ENCODE measurements at regions not wholly inside any gene's neighbourhood (a gene's known extent, or its start where the extent isn't known, plus 50 kb on each side); places are given as distances from the start of the nearest gene placed in this dataset.
A peak's percentile ranks its signal among the peaks of the same experiment; 100 is the strongest.

DNA sequence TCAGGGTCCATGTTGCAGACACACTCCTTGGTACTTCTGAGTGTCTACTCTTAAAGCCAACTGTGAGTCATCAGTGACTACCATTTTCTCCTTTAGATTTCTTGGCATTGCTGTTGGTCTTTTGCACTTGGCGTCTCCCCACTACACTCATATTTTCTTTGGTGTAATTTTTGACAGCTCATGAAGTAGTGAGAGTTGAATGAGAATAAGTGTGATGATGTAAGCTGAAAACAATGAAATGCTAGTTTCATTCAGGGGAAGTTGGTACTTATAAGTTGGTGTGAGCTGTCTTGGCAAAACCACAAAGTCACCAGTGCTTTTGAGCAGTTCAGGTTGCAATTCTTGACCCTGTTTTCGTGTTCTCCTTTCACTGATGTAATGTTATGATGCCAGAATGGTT, 142.9 kb upstream of the ARX start:
- no peak overlapping the region for H3K4me3 ChIP-seq (replicated peaks in 1 of 2; ENCODE audit: low read depth in 2 of 2, low read length in 2 of 2)
- TF ChIP-seq, protein P1, sequence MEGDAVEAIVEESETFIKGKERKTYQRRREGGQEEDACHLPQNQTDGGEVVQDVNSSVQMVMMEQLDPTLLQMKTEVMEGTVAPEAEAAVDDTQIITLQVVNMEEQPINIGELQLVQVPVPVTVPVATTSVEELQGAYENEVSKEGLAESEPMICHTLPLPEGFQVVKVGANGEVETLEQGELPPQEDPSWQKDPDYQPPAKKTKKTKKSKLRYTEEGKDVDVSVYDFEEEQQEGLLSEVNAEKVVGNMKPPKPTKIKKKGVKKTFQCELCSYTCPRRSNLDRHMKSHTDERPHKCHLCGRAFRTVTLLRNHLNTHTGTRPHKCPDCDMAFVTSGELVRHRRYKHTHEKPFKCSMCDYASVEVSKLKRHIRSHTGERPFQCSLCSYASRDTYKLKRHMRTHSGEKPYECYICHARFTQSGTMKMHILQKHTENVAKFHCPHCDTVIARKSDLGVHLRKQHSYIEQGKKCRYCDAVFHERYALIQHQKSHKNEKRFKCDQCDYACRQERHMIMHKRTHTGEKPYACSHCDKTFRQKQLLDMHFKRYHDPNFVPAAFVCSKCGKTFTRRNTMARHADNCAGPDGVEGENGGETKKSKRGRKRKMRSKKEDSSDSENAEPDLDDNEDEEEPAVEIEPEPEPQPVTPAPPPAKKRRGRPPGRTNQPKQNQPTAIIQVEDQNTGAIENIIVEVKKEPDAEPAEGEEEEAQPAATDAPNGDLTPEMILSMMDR (IDR thresholded peaks at IDR 0.05; ENCODE audit: low read depth, low read length) = no peak
- DNase-seq (ENCODE audit: low read depth in 2 of 2) = peak in 1 of 2 donors; percentile 3

DNA sequence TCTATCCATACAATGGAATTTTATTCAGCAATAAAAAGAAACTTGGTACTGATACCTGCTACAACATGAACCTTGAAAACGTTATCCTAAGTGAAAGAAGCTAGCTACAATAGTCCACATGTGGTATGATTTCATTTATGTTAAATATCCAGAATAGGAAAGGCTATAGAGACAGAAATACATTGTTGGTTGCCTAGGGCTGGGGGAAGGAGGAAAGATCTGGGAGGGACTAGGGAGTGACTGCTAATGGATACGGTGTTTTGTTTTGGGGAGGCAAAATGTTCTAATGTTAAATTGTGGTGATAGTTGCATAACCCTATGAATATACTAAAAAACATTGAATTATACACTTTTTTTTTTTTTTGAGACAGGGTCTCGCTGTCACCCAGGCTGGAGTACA, 141.1 kb upstream of the ARX start:
- TF ChIP-seq, protein P1 (IDR thresholded peaks at IDR 0.05; ENCODE audit: low read depth, low read length) = no peak
- H3K4me3 ChIP-seq (replicated peaks in 1 of 2; ENCODE audit: low read depth in 2 of 2, low read length in 2 of 2) = no peak overlapping the region
- no peak for DNase-seq (ENCODE audit: low read depth in 2 of 2)

- TF ChIP-seq, protein P1 (IDR thresholded peaks at IDR 0.05; ENCODE audit: low read depth, low read length) = no peak
- DNase-seq (ENCODE audit: low read depth in 2 of 2) = peak in 1 of 2 donors; percentile 4
- H3K4me3 ChIP-seq (replicated peaks in 1 of 2; ENCODE audit: low read depth in 2 of 2, low read length in 2 of 2) = no peak overlapping the region
Observed at GRCh38 chrX:25156323-25156722, 140.6 kb upstream of the ARX start.

- no peak for DNase-seq (ENCODE audit: low read depth in 2 of 2)
- H3K4me3 ChIP-seq (replicated peaks in 1 of 2; ENCODE audit: low read depth in 2 of 2, low read length in 2 of 2) = no peak overlapping the region
- TF ChIP-seq, protein P1 (IDR thresholded peaks at IDR 0.05; ENCODE audit: low read depth, low read length) = no peak
Observed at GRCh38 chrX:25154168-25154567, 138.4 kb upstream of the ARX start.

DNA sequence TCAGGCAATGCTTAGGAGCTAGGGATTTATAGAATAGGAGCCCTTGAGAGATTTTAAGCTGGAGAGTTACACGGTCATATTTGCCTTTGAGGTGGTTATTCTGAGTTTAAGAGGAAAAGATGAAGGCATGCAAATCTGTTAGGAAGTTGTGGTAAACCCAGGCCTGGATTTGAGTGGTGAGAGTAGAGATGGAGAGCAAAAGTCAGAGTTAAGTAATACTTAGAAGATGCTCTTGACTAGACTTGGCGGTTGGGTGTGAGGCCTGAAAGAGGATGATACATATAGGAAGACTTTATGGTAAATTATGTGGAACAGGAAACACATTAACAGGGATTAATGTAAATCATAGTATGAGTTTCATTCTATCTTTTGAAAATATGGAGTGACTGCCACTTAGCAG, 136.0 kb upstream of the ARX start:
- H3K4me3 ChIP-seq (replicated peaks in 1 of 2; ENCODE audit: low read depth in 2 of 2, low read length in 2 of 2) = no peak overlapping the region
- TF ChIP-seq, protein P1 (IDR thresholded peaks at IDR 0.05; ENCODE audit: low read depth, low read length) = no peak
- DNase-seq (ENCODE audit: low read depth in 2 of 2) = no peak

GRCh38 chrX:25144043-25144940, 128.5 kb upstream of the ARX start:
- peak; percentile 62 to 67 for DNase-seq (ENCODE audit: low read depth in 2 of 2)
- H3K4me3 ChIP-seq (replicated peaks in 1 of 2; ENCODE audit: low read depth in 2 of 2, low read length in 2 of 2) = peak overlapping the region in 1 of 2 donors; percentile 34
- TF ChIP-seq, protein P1 (IDR thresholded peaks at IDR 0.05; ENCODE audit: low read depth, low read length) = peak; percentile 60

Data from cardiac fibroblast (primary cell).